ENCODE measurements at regions not wholly inside any gene's neighbourhood (a gene's known extent, or its start where the extent isn't known, plus 50 kb on each side); places are given as distances from the start of the nearest gene placed in this dataset.

DNA sequence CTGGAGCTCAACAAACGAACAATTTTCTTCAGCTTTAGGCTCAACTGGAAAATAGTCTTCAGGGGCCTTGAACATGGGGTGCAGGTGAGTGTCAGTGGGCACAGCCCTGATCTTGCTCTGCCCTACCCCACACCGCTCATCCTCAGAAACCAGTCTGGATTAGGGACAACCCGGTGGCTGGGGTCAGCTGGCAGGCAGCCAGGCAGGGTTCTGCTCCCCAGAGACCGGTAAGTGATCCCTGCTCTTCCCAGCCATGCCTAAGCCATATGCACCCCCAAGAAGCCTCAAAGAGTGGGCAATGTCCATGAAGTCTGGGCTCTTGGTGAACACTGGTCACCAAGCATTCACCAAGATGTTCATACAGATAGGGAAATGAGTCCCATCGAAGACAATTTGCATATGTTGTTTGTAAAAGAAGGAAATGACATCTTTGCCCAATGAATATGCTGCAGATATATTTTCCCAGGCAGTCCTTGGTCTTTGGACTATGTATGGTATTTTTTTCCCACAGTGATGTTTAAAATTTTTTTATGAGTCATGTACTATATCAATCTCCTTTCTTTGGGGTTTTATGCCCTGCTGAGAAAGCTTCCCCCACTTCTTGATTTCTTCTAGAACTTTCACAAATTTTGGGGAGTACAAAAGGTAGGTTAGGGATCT lies 63.9 kb upstream of the VASH1 start:
- Mint-ChIP-seq H3K9me3 (no peaks in the 10 kb centered on the region), H3K36me3 (no peaks in the 10 kb centered on the region), H3K27me3 (ENCODE audit: low read depth) (peaks cover 3% of the 10 kb centered on the region), H3K27ac (no peak overlapping the region), H3K4me3 (no peak overlapping the region), H3K4me1 (no peaks in the 10 kb centered on the region)
- DNase-seq (ENCODE audit: low spot score in 2 of 2, unreplicated experiment in 2 of 2), result no peak
- TF ChIP-seq, protein P1, sequence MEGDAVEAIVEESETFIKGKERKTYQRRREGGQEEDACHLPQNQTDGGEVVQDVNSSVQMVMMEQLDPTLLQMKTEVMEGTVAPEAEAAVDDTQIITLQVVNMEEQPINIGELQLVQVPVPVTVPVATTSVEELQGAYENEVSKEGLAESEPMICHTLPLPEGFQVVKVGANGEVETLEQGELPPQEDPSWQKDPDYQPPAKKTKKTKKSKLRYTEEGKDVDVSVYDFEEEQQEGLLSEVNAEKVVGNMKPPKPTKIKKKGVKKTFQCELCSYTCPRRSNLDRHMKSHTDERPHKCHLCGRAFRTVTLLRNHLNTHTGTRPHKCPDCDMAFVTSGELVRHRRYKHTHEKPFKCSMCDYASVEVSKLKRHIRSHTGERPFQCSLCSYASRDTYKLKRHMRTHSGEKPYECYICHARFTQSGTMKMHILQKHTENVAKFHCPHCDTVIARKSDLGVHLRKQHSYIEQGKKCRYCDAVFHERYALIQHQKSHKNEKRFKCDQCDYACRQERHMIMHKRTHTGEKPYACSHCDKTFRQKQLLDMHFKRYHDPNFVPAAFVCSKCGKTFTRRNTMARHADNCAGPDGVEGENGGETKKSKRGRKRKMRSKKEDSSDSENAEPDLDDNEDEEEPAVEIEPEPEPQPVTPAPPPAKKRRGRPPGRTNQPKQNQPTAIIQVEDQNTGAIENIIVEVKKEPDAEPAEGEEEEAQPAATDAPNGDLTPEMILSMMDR (IDR thresholded peaks at IDR 0.05; ENCODE audit: unreplicated experiment), result no peak

- H3K4me3 Mint-ChIP-seq, result no peak overlapping the region
- no peaks in the 10 kb centered on the region for H3K9me3 Mint-ChIP-seq
- H3K27me3 Mint-ChIP-seq (ENCODE audit: low read depth), result peaks cover 3% of the 10 kb centered on the region
- H3K4me1 Mint-ChIP-seq, result no peaks in the 10 kb centered on the region
- no peaks in the 10 kb centered on the region for H3K36me3 Mint-ChIP-seq
- no peak for DNase-seq (ENCODE audit: low spot score in 2 of 2, unreplicated experiment in 2 of 2)
- TF ChIP-seq, protein P1 (IDR thresholded peaks at IDR 0.05; ENCODE audit: unreplicated experiment), result no peak
- no peak overlapping the region for H3K27ac Mint-ChIP-seq
Observed at GRCh38 chr14:76698191-76698590, 63.1 kb upstream of the VASH1 start.

DNA sequence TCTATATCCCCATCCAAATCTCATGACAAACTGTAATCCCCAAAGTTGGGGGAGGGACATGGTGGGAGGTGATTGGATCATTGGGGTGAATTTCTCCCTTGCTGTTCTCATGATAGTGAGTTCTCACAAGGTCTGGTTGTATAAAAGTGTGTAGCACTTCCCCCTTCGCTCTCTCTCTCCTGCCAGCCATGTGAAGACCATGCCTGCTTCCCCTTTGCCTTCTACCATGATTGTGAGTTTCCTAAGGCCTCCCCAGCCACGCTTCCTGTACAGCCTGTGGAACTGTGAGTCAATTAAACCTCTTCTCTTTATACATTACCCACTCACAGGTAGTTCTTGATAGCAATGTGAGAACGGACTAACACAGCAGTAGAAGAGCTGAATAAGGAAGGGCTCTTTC lies 62.6 kb upstream of the VASH1 start:
- TF ChIP-seq, protein P1 (IDR thresholded peaks at IDR 0.05; ENCODE audit: unreplicated experiment), result no peak
- peaks cover 3% of the 10 kb centered on the region for H3K27me3 Mint-ChIP-seq (ENCODE audit: low read depth)
- H3K36me3 Mint-ChIP-seq, result no peaks in the 10 kb centered on the region
- DNase-seq (ENCODE audit: low spot score in 2 of 2, unreplicated experiment in 2 of 2), result no peak
- no peak overlapping the region for H3K4me3 Mint-ChIP-seq
- no peak overlapping the region for H3K27ac Mint-ChIP-seq
- H3K4me1 Mint-ChIP-seq, result no peaks in the 10 kb centered on the region
- no peaks in the 10 kb centered on the region for H3K9me3 Mint-ChIP-seq

DNA sequence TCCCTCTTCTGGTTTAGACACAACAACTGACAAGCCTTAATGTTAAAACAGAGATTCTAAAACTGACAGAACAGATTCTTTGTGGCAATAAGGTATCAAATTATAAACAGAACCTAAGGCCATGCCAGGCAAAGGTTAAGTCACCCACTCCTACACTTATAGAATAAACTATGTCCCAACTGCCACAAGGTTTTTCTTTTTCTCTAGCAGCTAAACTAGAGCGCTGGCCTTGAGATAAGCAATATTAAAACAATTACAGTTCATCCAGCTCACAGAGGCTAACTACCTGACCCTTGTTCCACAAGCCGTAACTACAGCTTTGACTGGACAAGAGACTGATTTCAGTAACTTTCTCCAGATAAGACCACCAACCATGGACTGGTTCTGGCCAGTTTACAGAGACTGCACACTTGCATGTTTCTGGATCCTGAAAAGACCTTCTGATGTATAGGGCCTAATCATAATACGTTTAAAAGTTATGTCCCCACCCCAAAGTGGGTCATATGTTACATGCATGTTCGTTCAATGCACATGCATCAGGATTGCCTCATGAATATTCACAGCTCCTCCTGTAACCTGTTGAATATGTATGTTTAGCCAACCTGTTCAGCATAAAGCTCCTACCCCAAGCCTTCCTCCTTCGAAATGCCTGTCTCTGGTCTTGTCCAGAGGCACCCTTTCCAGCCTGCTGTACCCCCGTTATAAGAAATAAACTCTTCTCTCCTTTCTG lies 61.9 kb upstream of the VASH1 start:
- Mint-ChIP-seq H3K36me3 (no peaks in the 10 kb centered on the region), H3K4me3 (no peak overlapping the region), H3K27me3 (ENCODE audit: low read depth) (peaks cover 3% of the 10 kb centered on the region), H3K9me3 (no peaks in the 10 kb centered on the region), H3K4me1 (no peaks in the 10 kb centered on the region), H3K27ac (no peak overlapping the region)
- TF ChIP-seq, protein P1 (IDR thresholded peaks at IDR 0.05; ENCODE audit: unreplicated experiment), result no peak
- no peak for DNase-seq (ENCODE audit: low spot score in 2 of 2, unreplicated experiment in 2 of 2)

GRCh38 chr14:76699939-76700590 lies 61.2 kb upstream of the VASH1 start:
- no peak overlapping the region for H3K27ac Mint-ChIP-seq

More at GRCh38 chr14:76699939-76700590, 61.2 kb upstream of the VASH1 start:
- H3K4me3 Mint-ChIP-seq, result no peak overlapping the region
- no peaks in the 10 kb centered on the region for H3K4me1 Mint-ChIP-seq
- DNase-seq (ENCODE audit: low spot score in 2 of 2, unreplicated experiment in 2 of 2), result no peak
- TF ChIP-seq, protein P1 (IDR thresholded peaks at IDR 0.05; ENCODE audit: unreplicated experiment), result no peak
- no peaks in the 10 kb centered on the region for H3K9me3 Mint-ChIP-seq
- no peaks in the 10 kb centered on the region for H3K36me3 Mint-ChIP-seq
- peaks cover 3% of the 10 kb centered on the region for H3K27me3 Mint-ChIP-seq (ENCODE audit: low read depth)

Measured in mesothelial cell of epicardium (in vitro differentiated cells).